Activated naive CD4-positive, alpha-beta T cell treated with anti-CD3 and anti-CD28 coated beads, Interleukin-2, amount 50 U/mL, for 72 hours (primary cell): ENCODE measurements at regions not wholly inside any gene's neighbourhood (a gene's known extent, or its start where the extent isn't known, plus 50 kb on each side); places are given as distances from the start of the nearest gene placed in this dataset.

Source experiments
- ATAC-seq, 2 donors: fragments of 150-1000 bp; cut with Tn5 transposase; 2 replicates each; pipeline ENCODE4 v1.10.0; 2021; ENCODE audit warnings: mild to moderate bottlenecking in 2 of 2, moderate library complexity in 2 of 2
- DNase-seq, 2 donors: peaks; one replicate each; pipeline ENCODE4 v3.0.0; 2021 to 2022; ENCODE audit warnings: low spot score in 2 of 2
- H3K27ac Mint-ChIP-seq, 2 donors: one replicate each; pipeline ENCODE4 v1.8.0; 2022; ENCODE audit warnings: mild to moderate bottlenecking in 2 of 2, mixed read lengths in 2 of 2
- H3K36me3 Mint-ChIP-seq, 2 donors: one replicate each; pipeline ENCODE4 v1.8.0; 2022; ENCODE audit warnings: mixed read lengths in 2 of 2
- H3K9me3 Mint-ChIP-seq, 2 donors: one replicate each; pipeline ENCODE4 v1.8.0; 2022; ENCODE audit warnings: mixed read lengths in 2 of 2

DNA sequence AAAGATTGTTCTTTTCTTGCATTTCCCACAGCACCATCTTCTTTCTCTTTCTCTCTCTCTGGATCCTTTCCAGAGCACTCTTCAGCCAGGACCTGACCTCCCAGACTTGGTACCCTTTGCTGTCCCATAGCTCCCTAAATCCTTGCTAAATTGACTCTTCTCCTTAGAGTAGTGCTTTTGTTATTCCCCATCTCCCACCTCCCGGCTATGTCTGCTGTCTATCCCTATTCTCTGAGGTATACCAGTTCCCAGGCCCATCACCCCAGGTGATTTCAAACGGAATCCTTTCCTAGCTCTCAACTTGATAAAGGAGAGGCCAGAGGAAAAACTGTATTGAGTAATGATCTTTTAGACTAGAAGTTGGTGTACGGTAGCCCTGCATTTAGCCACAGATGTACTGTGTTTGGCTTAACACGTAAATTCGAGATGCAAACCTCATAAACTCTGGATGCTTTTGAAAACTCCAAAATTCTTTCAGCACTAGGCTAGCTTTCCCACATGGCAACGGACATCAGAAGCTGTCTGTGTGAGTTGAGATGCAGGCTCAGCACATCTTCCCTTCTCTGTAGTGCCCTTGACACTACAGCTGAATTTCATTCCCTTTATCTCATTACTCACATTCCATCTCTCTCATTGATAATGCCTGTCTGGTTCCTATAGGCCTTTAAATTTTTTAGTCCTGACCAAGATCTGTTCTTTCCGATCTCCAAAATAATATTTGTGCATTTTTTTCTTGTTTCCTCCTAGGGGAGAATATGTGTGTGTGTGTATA lies 320.8 kb upstream of the ITGA1 start:
- DNase-seq (no peak), ATAC-seq (no peak)
- Mint-ChIP-seq H3K27ac (no peak overlapping the region), H3K9me3 (no peaks in the 10 kb centered on the region), H3K36me3 (no peaks in the 10 kb centered on the region)

GRCh38 chr5:52468976-52469375 lies 318.7 kb upstream of the ITGA1 start:
- H3K36me3 Mint-ChIP-seq = no peaks in the 10 kb centered on the region
- ATAC-seq = no peak
- DNase-seq = no peak
- H3K9me3 Mint-ChIP-seq = no peaks in the 10 kb centered on the region
- no peak overlapping the region for H3K27ac Mint-ChIP-seq

GRCh38 chr5:52469420-52469819 lies 318.3 kb upstream of the ITGA1 start:
- ATAC-seq (peak in 1 of 2 donors; percentile 49), DNase-seq (no peak)
- H3K36me3 Mint-ChIP-seq = no peaks in the 10 kb centered on the region
- H3K27ac Mint-ChIP-seq = no peak overlapping the region
- H3K9me3 Mint-ChIP-seq = no peaks in the 10 kb centered on the region

GRCh38 chr5:52469835-52470234 lies 317.9 kb upstream of the ITGA1 start:
- no peak for ATAC-seq

DNA sequence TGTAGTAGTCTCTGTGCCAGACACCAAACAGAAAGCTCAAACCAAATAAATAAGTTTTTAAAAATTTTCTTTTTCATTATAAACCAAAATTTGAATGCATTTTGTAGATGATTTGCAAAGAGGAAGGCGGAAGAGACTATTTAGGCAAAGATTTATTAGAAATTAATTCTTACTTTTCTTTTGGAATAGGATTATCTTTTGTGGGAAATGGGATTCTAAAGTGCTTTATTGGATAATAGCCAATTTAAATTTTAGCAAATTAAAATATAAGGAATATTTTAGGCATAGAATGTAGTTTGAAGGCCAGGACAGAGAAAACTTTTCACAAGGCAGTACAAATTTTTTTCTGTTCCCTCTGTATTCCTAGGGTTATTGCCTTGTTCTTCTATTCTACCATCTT lies 311.4 kb upstream of the ITGA1 start:
- ATAC-seq (no peak), DNase-seq (no peak)
- Mint-ChIP-seq H3K36me3 (no peaks in the 10 kb centered on the region), H3K9me3 (no peaks in the 10 kb centered on the region), H3K27ac (no peak overlapping the region)

More at GRCh38 chr5:52469835-52470234, 317.9 kb upstream of the ITGA1 start:
- H3K9me3 Mint-ChIP-seq = no peaks in the 10 kb centered on the region
- no peak for DNase-seq
- H3K36me3 Mint-ChIP-seq = no peaks in the 10 kb centered on the region
- H3K27ac Mint-ChIP-seq = no peak overlapping the region

GRCh38 chr5:52481201-52481600 lies 306.5 kb upstream of the ITGA1 start:
- ATAC-seq (no peak), DNase-seq (no peak)
- Mint-ChIP-seq H3K36me3 (no peaks in the 10 kb centered on the region), H3K9me3 (no peaks in the 10 kb centered on the region), H3K27ac (no peak overlapping the region)

- ATAC-seq (no peak), DNase-seq (no peak)
- Mint-ChIP-seq H3K27ac (no peak overlapping the region), H3K9me3 (no peaks in the 10 kb centered on the region), H3K36me3 (no peaks in the 10 kb centered on the region)
These were observed 305.9 kb upstream of the ITGA1 start for GRCh38 chr5:52481851-52482250.

DNA sequence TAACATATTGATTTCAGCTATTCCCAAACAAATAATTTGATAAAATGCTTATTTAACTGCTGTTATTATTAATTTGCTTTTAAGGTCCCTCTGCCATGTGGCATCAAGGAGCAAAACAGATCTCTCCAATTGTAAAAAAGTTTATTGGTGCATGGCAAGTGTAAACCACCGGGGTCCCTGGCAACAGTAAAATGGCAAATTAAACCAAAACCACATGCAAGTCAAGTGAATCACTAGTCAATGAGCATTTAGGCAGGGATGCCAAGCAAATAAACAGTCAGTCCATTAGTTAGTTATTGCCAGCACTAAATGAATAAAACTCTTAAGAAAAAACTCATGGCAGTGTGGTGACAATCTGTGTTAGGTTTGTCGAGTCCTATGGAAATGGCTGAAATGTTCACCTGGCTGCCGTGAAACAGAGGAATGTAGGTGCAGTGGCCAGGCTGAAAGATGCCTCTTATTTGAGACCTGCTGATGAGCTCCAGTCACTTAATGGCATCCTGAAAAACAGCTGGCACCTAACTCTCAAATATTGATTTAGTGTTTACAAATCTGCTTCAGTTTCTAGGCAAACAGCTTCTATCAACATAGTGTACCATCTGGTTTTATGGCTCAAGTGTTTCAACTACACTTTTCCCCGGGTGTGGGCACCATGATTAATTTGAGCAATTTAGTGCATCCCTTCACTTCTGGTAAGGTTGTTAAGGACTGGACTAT lies 296.5 kb upstream of the ITGA1 start:
- H3K9me3 Mint-ChIP-seq = no peaks in the 10 kb centered on the region
- H3K36me3 Mint-ChIP-seq = no peaks in the 10 kb centered on the region
- no peak overlapping the region for H3K27ac Mint-ChIP-seq
- no peak for DNase-seq
- ATAC-seq = no peak

GRCh38 chr5:52491818-52492217 lies 295.9 kb upstream of the ITGA1 start:
- H3K9me3 Mint-ChIP-seq = no peaks in the 10 kb centered on the region
- no peak for DNase-seq
- no peak for ATAC-seq
- no peaks in the 10 kb centered on the region for H3K36me3 Mint-ChIP-seq
- no peak overlapping the region for H3K27ac Mint-ChIP-seq

GRCh38 chr5:52497133-52497693 lies 290.5 kb upstream of the ITGA1 start:
- H3K9me3 Mint-ChIP-seq = peaks cover 0 to 3% of the 10 kb centered on the region in 2 donors
- no peak overlapping the region for H3K27ac Mint-ChIP-seq
- no peaks in the 10 kb centered on the region for H3K36me3 Mint-ChIP-seq
- ATAC-seq (no peak), DNase-seq (no peak)

GRCh38 chr5:52498607-52499006 lies 289.1 kb upstream of the ITGA1 start:
- no peak for DNase-seq
- Mint-ChIP-seq H3K27ac (no peak overlapping the region), H3K9me3 (peaks cover 0 to 3% of the 10 kb centered on the region in 2 donors), H3K36me3 (no peaks in the 10 kb centered on the region)
- ATAC-seq = no peak

DNA sequence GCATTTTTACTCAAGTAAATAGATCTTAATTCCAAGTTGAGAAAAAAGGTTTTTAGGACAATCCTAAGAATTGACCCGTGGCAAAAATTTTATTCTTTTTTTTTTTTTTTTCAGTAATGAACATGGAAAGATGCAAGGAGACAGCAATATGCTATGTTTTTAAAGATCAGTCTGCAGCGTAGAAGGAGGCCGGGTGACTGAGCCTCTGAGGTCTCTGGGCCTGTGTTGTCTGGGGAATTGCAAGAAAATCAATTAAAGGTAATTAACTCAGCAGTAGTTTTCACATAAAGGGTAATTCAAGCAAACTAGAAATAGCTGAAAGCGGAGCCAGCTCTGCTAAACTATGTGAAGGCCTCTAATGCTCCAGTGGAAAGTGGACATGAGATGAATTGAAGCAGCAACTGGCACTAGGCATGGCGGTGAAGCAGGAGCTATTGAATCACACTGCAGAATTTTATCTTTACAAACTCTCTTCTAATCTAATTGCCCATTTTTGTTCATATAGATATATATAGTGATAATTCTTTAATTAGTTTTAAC lies 285.2 kb upstream of the ITGA1 start:
- no peaks in the 10 kb centered on the region for H3K36me3 Mint-ChIP-seq
- no peak for ATAC-seq
- no peak for DNase-seq

GRCh38 chr5:52504584-52505240 lies 283.0 kb upstream of the ITGA1 start:
- Mint-ChIP-seq H3K27ac (no peak overlapping the region), H3K9me3 (no peaks in the 10 kb centered on the region), H3K36me3 (no peaks in the 10 kb centered on the region)
- no peak for ATAC-seq
- DNase-seq = no peak

More for the DNA sequence above, 285.2 kb upstream of the ITGA1 start:
- Mint-ChIP-seq H3K27ac (no peak overlapping the region), H3K9me3 (peaks cover 0 to under 1% of the 10 kb centered on the region in 2 donors)

DNA sequence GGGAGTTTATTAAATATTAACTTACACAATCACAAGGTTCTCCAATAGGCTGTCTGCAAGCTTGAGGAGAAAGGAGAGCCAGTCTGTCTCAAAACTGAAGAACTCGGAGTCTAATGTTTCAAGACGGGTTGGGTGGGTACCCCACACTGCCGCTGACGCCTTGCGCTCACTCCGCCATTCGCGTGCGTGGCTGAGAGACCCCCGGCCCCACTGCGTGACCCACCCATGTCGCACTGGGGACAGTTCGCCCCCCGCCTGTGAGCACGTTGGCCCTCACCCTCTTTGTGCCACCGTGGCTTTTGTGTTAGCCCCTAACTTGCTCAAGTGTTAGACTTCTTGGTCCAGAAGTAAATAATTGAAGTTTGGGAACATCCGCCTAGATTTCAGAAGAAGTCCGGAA lies 270.0 kb upstream of the ITGA1 start:
- Mint-ChIP-seq H3K27ac (no peak overlapping the region), H3K36me3 (no peaks in the 10 kb centered on the region), H3K9me3 (peaks cover 0 to 4% of the 10 kb centered on the region in 2 donors)
- DNase-seq = no peak
- ATAC-seq = no peak

GRCh38 chr5:52520171-52520570 lies 267.5 kb upstream of the ITGA1 start:
- DNase-seq (no peak), ATAC-seq (no peak)
- H3K27ac Mint-ChIP-seq = no peak overlapping the region
- H3K9me3 Mint-ChIP-seq = peaks cover 0 to 4% of the 10 kb centered on the region in 2 donors
- no peaks in the 10 kb centered on the region for H3K36me3 Mint-ChIP-seq

DNA sequence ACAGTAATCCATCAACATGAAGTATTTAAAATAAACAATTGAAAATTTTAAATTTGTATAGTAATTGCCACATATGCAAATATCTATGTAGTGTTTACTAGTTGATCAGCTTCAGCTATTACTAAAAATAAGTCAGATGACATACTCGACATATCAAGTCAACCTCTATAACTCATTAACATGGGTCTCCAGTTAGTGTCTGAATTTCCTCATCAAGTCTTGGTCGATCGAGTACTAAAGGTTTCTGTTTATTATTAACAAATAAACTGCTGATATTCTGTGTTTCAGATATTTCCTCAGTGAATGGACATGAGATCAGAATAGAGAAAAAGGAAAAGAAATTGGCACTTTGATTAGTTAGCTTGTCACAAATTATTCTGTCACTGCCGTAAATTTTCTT lies 266.5 kb upstream of the ITGA1 start:
- H3K27ac Mint-ChIP-seq = no peak overlapping the region

GRCh38 chr5:52523701-52524100 lies 264.0 kb upstream of the ITGA1 start:
- ATAC-seq (no peak), DNase-seq (no peak)
- peaks cover 0 to 7% of the 10 kb centered on the region in 2 donors for H3K9me3 Mint-ChIP-seq
- H3K27ac Mint-ChIP-seq = no peak overlapping the region
- H3K36me3 Mint-ChIP-seq = no peaks in the 10 kb centered on the region

More for the DNA sequence above, 266.5 kb upstream of the ITGA1 start:
- H3K36me3 Mint-ChIP-seq = no peaks in the 10 kb centered on the region
- no peak for ATAC-seq
- DNase-seq = no peak
- peaks cover 0 to under 1% of the 10 kb centered on the region in 2 donors for H3K9me3 Mint-ChIP-seq
